ENCODE measurements at regions not wholly inside any gene's neighbourhood (a gene's known extent, or its start where the extent isn't known, plus 50 kb on each side); places are given as distances from the start of the nearest gene placed in this dataset.

DNA sequence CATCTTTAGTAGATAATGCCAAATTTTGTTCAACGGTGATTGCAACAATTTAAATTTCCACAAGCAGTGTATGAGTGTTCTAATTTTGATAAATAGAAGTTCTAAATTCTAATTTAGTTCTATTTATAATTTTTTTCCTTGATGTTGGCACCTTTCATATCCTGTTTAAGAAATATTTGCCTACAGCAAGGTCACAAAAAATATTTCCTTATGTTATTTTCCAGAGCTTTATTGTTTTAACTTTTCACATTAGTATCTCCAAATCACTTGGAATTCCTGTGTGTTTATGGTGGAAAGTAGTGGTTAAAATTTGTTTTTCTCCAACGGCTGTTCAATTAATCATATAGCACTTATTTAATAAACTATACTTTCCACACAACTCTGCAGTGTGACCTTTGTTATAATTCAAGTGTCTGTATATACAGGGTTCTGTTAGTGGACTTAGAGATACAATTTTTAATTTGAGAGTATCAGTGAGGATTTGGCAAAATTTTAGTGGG lies 94.3 kb upstream of the CD55 start:
- no peak for ATAC-seq
- TF ChIP-seq ZFP3 (CRISPR knock-in tag; IDR thresholded peaks at IDR 0.05) (no peak), OSR1 (CRISPR knock-in tag; IDR thresholded peaks at IDR 0.05) (no peak), ZC3H10 (CRISPR knock-in tag; IDR thresholded peaks at IDR 0.05) (no peak), GLIS3 (CRISPR knock-in tag; IDR thresholded peaks at IDR 0.05) (no peak), ZNF70 (CRISPR knock-in tag; IDR thresholded peaks at IDR 0.05) (no peak), TOX (CRISPR knock-in tag; IDR thresholded peaks at IDR 0.05; ENCODE audit: borderline replicate concordance) (no peak), ZNF565 (CRISPR knock-in tag; conservative IDR thresholded peaks at IDR 0.05; ENCODE audit: low read depth) (no peak)
- TF ChIP-seq, protein P1, sequence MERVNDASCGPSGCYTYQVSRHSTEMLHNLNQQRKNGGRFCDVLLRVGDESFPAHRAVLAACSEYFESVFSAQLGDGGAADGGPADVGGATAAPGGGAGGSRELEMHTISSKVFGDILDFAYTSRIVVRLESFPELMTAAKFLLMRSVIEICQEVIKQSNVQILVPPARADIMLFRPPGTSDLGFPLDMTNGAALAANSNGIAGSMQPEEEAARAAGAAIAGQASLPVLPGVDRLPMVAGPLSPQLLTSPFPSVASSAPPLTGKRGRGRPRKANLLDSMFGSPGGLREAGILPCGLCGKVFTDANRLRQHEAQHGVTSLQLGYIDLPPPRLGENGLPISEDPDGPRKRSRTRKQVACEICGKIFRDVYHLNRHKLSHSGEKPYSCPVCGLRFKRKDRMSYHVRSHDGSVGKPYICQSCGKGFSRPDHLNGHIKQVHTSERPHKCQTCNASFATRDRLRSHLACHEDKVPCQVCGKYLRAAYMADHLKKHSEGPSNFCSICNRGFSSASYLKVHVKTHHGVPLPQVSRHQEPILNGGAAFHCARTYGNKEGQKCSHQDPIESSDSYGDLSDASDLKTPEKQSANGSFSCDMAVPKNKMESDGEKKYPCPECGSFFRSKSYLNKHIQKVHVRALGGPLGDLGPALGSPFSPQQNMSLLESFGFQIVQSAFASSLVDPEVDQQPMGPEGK (CRISPR knock-in tag; IDR thresholded peaks at IDR 0.05; ENCODE audit: borderline replicate concordance), result no peak

DNA sequence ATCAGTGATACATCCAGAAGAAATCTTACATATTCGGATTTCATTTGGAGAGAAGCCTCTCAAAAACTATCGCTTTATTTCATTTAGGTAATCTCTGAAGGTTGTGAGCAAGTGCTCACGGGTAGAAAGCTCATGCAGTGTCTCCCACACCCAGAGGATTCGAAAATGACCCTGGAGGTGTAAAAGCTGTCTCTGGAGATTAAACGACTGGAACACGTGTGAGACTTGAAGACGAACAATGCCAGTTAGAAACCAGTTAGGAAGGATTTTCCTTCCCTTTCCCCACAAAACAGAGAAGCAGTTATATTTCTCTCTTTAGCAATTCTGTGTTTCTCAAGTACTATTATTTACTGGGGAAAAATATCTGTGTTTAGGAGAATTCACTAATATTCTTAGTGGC lies 92.5 kb upstream of the CD55 start:
- TF ChIP-seq, protein P2, sequence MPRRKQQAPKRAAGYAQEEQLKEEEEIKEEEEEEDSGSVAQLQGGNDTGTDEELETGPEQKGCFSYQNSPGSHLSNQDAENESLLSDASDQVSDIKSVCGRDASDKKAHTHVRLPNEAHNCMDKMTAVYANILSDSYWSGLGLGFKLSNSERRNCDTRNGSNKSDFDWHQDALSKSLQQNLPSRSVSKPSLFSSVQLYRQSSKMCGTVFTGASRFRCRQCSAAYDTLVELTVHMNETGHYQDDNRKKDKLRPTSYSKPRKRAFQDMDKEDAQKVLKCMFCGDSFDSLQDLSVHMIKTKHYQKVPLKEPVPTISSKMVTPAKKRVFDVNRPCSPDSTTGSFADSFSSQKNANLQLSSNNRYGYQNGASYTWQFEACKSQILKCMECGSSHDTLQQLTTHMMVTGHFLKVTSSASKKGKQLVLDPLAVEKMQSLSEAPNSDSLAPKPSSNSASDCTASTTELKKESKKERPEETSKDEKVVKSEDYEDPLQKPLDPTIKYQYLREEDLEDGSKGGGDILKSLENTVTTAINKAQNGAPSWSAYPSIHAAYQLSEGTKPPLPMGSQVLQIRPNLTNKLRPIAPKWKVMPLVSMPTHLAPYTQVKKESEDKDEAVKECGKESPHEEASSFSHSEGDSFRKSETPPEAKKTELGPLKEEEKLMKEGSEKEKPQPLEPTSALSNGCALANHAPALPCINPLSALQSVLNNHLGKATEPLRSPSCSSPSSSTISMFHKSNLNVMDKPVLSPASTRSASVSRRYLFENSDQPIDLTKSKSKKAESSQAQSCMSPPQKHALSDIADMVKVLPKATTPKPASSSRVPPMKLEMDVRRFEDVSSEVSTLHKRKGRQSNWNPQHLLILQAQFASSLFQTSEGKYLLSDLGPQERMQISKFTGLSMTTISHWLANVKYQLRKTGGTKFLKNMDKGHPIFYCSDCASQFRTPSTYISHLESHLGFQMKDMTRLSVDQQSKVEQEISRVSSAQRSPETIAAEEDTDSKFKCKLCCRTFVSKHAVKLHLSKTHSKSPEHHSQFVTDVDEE (CRISPR knock-in tag; IDR thresholded peaks at IDR 0.05), result no peak
- TF ChIP-seq ZFP3 (CRISPR knock-in tag; IDR thresholded peaks at IDR 0.05) (no peak), ZNF70 (CRISPR knock-in tag; IDR thresholded peaks at IDR 0.05) (no peak), ARNTL (CRISPR knock-in tag; IDR thresholded peaks at IDR 0.05; ENCODE audit: borderline replicate concordance, low read depth) (no peak), ZC3H10 (CRISPR knock-in tag; IDR thresholded peaks at IDR 0.05) (no peak), ZFP30 (CRISPR knock-in tag; IDR thresholded peaks at IDR 0.05) (no peak), SNAI2 (CRISPR knock-in tag; IDR thresholded peaks at IDR 0.05) (no peak), ZNF8 (CRISPR knock-in tag; IDR thresholded peaks at IDR 0.05) (no peak), OSR1 (CRISPR knock-in tag; IDR thresholded peaks at IDR 0.05) (no peak), ESRRG (CRISPR knock-in tag; IDR thresholded peaks at IDR 0.05) (no peak), TOX (CRISPR knock-in tag; IDR thresholded peaks at IDR 0.05; ENCODE audit: borderline replicate concordance) (no peak), ZNF565 (CRISPR knock-in tag; conservative IDR thresholded peaks at IDR 0.05; ENCODE audit: low read depth) (no peak), PPARA (CRISPR knock-in tag; IDR thresholded peaks at IDR 0.05; ENCODE audit: borderline replicate concordance) (no peak), RARB (CRISPR knock-in tag; IDR thresholded peaks at IDR 0.05) (no peak), CSDC2 (CRISPR knock-in tag; IDR thresholded peaks at IDR 0.05) (no peak), GLIS3 (CRISPR knock-in tag; IDR thresholded peaks at IDR 0.05) (no peak), BACH2 (CRISPR knock-in tag; IDR thresholded peaks at IDR 0.05; ENCODE audit: borderline replicate concordance) (no peak)
- TF ChIP-seq, protein P3, sequence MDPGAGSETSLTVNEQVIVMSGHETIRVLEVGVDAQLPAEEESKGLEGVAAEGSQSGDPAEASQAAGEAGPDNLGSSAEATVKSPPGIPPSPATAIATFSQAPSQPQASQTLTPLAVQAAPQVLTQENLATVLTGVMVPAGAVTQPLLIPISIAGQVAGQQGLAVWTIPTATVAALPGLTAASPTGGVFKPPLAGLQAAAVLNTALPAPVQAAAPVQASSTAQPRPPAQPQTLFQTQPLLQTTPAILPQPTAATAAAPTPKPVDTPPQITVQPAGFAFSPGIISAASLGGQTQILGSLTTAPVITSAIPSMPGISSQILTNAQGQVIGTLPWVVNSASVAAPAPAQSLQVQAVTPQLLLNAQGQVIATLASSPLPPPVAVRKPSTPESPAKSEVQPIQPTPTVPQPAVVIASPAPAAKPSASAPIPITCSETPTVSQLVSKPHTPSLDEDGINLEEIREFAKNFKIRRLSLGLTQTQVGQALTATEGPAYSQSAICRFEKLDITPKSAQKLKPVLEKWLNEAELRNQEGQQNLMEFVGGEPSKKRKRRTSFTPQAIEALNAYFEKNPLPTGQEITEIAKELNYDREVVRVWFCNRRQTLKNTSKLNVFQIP (CRISPR knock-in tag; IDR thresholded peaks at IDR 0.05; ENCODE audit: borderline replicate concordance, low read depth), result no peak
- TF ChIP-seq, protein P1 (CRISPR knock-in tag; IDR thresholded peaks at IDR 0.05; ENCODE audit: borderline replicate concordance), result no peak
- TF ChIP-seq, protein P4, sequence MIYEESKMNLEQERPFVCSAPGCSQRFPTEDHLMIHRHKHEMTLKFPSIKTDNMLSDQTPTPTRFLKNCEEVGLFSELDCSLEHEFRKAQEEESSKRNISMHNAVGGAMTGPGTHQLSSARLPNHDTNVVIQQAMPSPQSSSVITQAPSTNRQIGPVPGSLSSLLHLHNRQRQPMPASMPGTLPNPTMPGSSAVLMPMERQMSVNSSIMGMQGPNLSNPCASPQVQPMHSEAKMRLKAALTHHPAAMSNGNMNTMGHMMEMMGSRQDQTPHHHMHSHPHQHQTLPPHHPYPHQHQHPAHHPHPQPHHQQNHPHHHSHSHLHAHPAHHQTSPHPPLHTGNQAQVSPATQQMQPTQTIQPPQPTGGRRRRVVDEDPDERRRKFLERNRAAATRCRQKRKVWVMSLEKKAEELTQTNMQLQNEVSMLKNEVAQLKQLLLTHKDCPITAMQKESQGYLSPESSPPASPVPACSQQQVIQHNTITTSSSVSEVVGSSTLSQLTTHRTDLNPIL (CRISPR knock-in tag; IDR thresholded peaks at IDR 0.05; ENCODE audit: low read depth), result no peak
- ATAC-seq, result no peak; the same call in 2 of the 3 replicates

DNA sequence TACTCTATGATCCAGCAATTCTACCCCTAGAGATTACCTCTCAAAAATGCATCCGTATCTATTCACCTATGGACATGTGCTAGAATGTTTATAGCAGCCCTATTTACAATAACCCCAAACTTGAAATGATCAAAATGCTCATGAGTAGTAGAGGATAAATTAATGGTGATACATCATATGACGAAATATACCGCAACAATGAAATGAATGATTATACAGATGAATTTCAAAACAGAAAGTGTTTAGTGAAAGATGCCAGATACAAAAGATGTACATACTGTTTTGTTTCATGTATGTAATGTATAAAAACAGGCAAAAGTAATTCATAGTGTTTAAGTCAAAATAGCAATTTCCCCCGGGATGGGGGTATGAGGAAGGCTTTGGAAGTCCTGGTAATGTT lies 91.0 kb upstream of the CD55 start:
- ATAC-seq, result no peak
- TF ChIP-seq, protein P2 (CRISPR knock-in tag; IDR thresholded peaks at IDR 0.05), result no peak
- TF ChIP-seq ZC3H10 (CRISPR knock-in tag; IDR thresholded peaks at IDR 0.05) (no peak), OSR1 (CRISPR knock-in tag; IDR thresholded peaks at IDR 0.05) (no peak), GLIS3 (CRISPR knock-in tag; IDR thresholded peaks at IDR 0.05) (no peak), ESRRG (CRISPR knock-in tag; IDR thresholded peaks at IDR 0.05) (no peak), ZNF8 (CRISPR knock-in tag; IDR thresholded peaks at IDR 0.05) (no peak), CSDC2 (CRISPR knock-in tag; IDR thresholded peaks at IDR 0.05) (no peak), ZFP3 (CRISPR knock-in tag; IDR thresholded peaks at IDR 0.05) (no peak)
- TF ChIP-seq, protein P1 (CRISPR knock-in tag; IDR thresholded peaks at IDR 0.05; ENCODE audit: borderline replicate concordance), result no peak

Data from SK-N-SH treated with all-trans-retinoic acid at 6 μM for 48 hours (cell line).